NOMO-1 treated with DMSO at 0.1 percent for 48 hours (cell line): ENCODE measurements at regions not wholly inside any gene's neighbourhood (a gene's known extent, or its start where the extent isn't known, plus 50 kb on each side); places are given as distances from the start of the nearest gene placed in this dataset.

Experiments
- DNase-seq: peaks from one replicate; lab custom pipeline; 2025; ENCODE audit not compliant: unreplicated experiment; lab: John Stamatoyannopoulos, UW

GRCh38 chr10:111493024-111493625, 416.3 kb downstream of the ADRA2A start:
- DNase-seq: no peak

- DNase-seq: no peak
Observed at GRCh38 chr10:111498560-111498959, 421.7 kb downstream of the ADRA2A start.

GRCh38 chr10:111504376-111504775, 427.5 kb downstream of the ADRA2A start:
- DNase-seq: no peak

- no peak for DNase-seq
Observed at GRCh38 chr10:111506266-111507034, 429.6 kb downstream of the ADRA2A start.

- DNase-seq: no peak
Observed at GRCh38 chr10:111511751-111512150, 434.9 kb downstream of the ADRA2A start.

GRCh38 chr10:111515264-111515663, 438.4 kb downstream of the ADRA2A start:
- DNase-seq: no peak

- no peak for DNase-seq
Observed at GRCh38 chr10:111515706-111516105, 438.9 kb downstream of the ADRA2A start.

- DNase-seq: no peak
Observed at GRCh38 chr10:111516144-111516543, 439.3 kb downstream of the ADRA2A start.

GRCh38 chr10:111522141-111522540, 445.3 kb downstream of the ADRA2A start:
- no peak for DNase-seq

GRCh38 chr10:111522551-111522950, 445.7 kb downstream of the ADRA2A start:
- no peak for DNase-seq

- DNase-seq: no peak
Observed at GRCh38 chr10:111523016-111523415, 446.2 kb downstream of the ADRA2A start.

- no peak for DNase-seq
Observed at GRCh38 chr10:111524134-111524533, 447.3 kb downstream of the ADRA2A start.

- no peak for DNase-seq
Observed at GRCh38 chr10:111525696-111526095, 448.9 kb downstream of the ADRA2A start.

GRCh38 chr10:111531690-111532089, 454.9 kb downstream of the ADRA2A start:
- DNase-seq: no peak

- no peak for DNase-seq
Observed at GRCh38 chr10:111532139-111532538, 455.3 kb downstream of the ADRA2A start.

- no peak for DNase-seq
Observed at GRCh38 chr10:111539246-111539645, 462.4 kb downstream of the ADRA2A start.

- DNase-seq: no peak
Observed at GRCh38 chr10:111543854-111544253, 467.0 kb downstream of the ADRA2A start.

- no peak for DNase-seq
Observed at GRCh38 chr10:111545861-111546605, 469.2 kb downstream of the ADRA2A start.

- DNase-seq: no peak
Observed at GRCh38 chr10:111548084-111548726, 471.4 kb downstream of the ADRA2A start.

- DNase-seq: no peak
Observed at GRCh38 chr10:111551001-111551400, 474.2 kb downstream of the ADRA2A start.

- DNase-seq: no peak
Observed at GRCh38 chr10:111556666-111557065, 479.8 kb downstream of the ADRA2A start.
